Stomach (tissue), 8 donors: ENCODE measurements at regions not wholly inside any gene's neighbourhood (a gene's known extent, or its start where the extent isn't known, plus 50 kb on each side); places are given as distances from the start of the nearest gene placed in this dataset.

Experiments used
- DNase-seq, 2 donors: peaks; one replicate each; pipeline versions ENCODE4 v3.0.0 to v3.0.0-alpha.2; 2013 to 2019
- H3K27ac ChIP-seq, 5 donors: fragments of 200-600 bp in 4 of 5; sonication (generic) in 4 of 5; one replicate each; pipeline ENCODE4 v1.5.1; 2013 to 2019; ENCODE audit warnings: mild to moderate bottlenecking in 1 of 5, moderate library complexity in 1 of 5
- H3K27me3 ChIP-seq, 3 donors: fragments of 200-600 bp; sonication (generic); one replicate each; pipeline ENCODE4 v1.5.1; 2017 to 2019; ENCODE audit warnings: mixed run types in 1 of 3
- H3K36me3 ChIP-seq, 4 donors: fragments of 200-600 bp; sonication (generic); 1 replicate in 3 of 4; 2 replicates in 1 of 4; pipeline ENCODE4 v1.5.1; 2016 to 2019
- H3K4me1 ChIP-seq, 4 donors: fragments of 200-600 bp; sonication (generic); one replicate each; pipeline ENCODE4 v1.5.1; 2016 to 2019
- H3K4me3 ChIP-seq, 4 donors: fragments of 200-600 bp; sonication (generic) in 3 of 4; one replicate each; pipeline ENCODE4 v1.5.1; 2016 to 2019; ENCODE audit warnings: mild to moderate bottlenecking in 1 of 4
- H3K9me3 ChIP-seq, 4 donors: fragments of 200-600 bp; sonication (generic); one replicate each; pipeline ENCODE4 v1.5.1; 2016 to 2019
- EP300 ChIP-seq: sonication (generic); formaldehyde crosslinking; IDR thresholded peaks from one replicate; pipeline ENCODE4 v1.6.1; 2017; ENCODE audit warnings: antibody characterized with exemption
- POLR2A ChIP-seq, 4 donors: fragments of 450-650 bp; IDR thresholded peaks; one replicate each; pipeline ENCODE4 v1.6.1; 2016; ENCODE audit warnings: antibody characterized with exemption in 4 of 4, control low read depth in 2 of 4, mild to moderate bottlenecking in 1 of 4, moderate library complexity in 1 of 4
- POLR2AphosphoS5 ChIP-seq, 3 donors: sonication (generic); formaldehyde crosslinking; IDR thresholded peaks; one replicate each; pipeline ENCODE4 v1.6.1; 2016; ENCODE audit warnings: antibody characterized with exemption in 3 of 3
- WGBS, 5 donors: extraction: QIAGEN DNeasy Blood & Tissue Kit in 3 of 5; methylation state at CpG; one replicate each; pipeline versions ENCODE4 v1.1.5 to v1.1.7; 2013 to 2018; 5-methylcytosine and 5-hydroxymethylcytosine counted together
- intact Hi-C: fragments of 100-400 bp; cut with DNase I; formaldehyde crosslinking; loops from one replicate; pipeline ENCODE4 v1.15.1; 2023; ENCODE audit warnings: low total_unique reads
- TF ChIP-seq, protein P1 (sequence below), 7 experiments: fragments of 450-650 bp in 4 of 7; fragments of 200-600 bp in 3 of 7; sonication (generic) in 3 of 7; IDR thresholded peaks; one replicate each; pipeline ENCODE4 v1.5.1; 2016 to 2019; ENCODE audit warnings: antibody characterized with exemption in 7 of 7, control low read depth in 2 of 7, mild to moderate bottlenecking in 1 of 7
- donor health status: healthy with polysubstance abuse.
- donor health status: Bipolar disorder and iron deficiency.
- donor health status: healthy.

DNA sequence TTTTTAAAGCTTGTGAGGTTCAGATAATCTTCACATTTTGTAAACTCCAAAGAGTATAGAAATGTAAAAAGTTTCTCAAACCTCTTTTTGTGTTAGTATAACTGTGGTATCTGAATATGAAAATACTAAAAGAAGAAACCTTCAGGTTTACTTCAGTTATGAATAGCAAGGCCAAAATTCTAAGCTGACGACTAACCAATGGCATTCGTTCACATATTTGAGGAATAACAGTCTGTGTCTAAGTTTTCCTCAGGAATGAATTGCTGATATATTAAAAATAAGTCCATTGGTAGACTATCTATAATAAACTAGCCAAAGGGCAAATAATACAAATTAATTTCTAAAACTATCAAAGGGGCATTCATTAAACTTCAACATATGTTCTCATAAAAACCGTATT is 206.0 kb downstream of the CXCL12 start:
- TF ChIP-seq, protein P1, sequence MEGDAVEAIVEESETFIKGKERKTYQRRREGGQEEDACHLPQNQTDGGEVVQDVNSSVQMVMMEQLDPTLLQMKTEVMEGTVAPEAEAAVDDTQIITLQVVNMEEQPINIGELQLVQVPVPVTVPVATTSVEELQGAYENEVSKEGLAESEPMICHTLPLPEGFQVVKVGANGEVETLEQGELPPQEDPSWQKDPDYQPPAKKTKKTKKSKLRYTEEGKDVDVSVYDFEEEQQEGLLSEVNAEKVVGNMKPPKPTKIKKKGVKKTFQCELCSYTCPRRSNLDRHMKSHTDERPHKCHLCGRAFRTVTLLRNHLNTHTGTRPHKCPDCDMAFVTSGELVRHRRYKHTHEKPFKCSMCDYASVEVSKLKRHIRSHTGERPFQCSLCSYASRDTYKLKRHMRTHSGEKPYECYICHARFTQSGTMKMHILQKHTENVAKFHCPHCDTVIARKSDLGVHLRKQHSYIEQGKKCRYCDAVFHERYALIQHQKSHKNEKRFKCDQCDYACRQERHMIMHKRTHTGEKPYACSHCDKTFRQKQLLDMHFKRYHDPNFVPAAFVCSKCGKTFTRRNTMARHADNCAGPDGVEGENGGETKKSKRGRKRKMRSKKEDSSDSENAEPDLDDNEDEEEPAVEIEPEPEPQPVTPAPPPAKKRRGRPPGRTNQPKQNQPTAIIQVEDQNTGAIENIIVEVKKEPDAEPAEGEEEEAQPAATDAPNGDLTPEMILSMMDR (IDR thresholded peaks at IDR 0.05) = no peak
- no peak for TF ChIP-seq POLR2A (IDR thresholded peaks at IDR 0.05)
- TF ChIP-seq EP300 = no peak
- no peak for TF ChIP-seq POLR2AphosphoS5 (IDR thresholded peaks at IDR 0.05)
- 88 to 95% (median 93%) methylated on average over 3 of the region's 3 CpGs for WGBS, 5 donors
- no peaks in the 10 kb centered on the region for H3K27me3 ChIP-seq
- no peak overlapping the region for H3K4me3 ChIP-seq
- peaks cover 0 to 17% (median 5%) of the 10 kb centered on the region in 4 donors for H3K4me1 ChIP-seq
- H3K27ac ChIP-seq = no peak overlapping the region
- intact Hi-C loops = no loop called here
- DNase-seq = no peak
- H3K9me3 ChIP-seq = no peaks in the 10 kb centered on the region
- no peaks in the 10 kb centered on the region for H3K36me3 ChIP-seq

DNA sequence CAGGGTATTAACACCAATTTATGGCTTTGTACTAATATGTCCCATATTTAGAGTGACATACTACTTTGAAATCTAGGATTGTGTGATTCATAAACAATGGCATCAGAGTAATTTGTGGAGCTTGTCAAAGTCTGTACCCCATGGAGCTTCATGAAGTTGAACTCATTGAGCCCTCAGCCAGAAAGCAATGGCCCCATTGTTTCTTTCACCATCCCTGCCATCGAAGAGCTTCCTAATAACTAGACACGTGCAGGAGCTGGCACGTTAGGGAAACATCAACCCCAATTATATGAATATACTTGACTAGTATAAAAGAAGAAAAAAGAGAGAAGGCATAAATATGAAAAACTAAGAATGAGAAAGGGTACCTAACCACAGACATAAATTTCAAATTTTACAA is 206.6 kb downstream of the CXCL12 start:
- Histone ChIP-seq H3K27ac (no peak overlapping the region), H3K9me3 (no peaks in the 10 kb centered on the region), H3K36me3 (no peaks in the 10 kb centered on the region), H3K4me1 (peaks cover 0 to 16% (median 7%) of the 10 kb centered on the region in 4 donors), H3K27me3 (no peaks in the 10 kb centered on the region), H3K4me3 (no peak overlapping the region)
- intact Hi-C loops = no loop called here
- DNase-seq = no peak
- TF ChIP-seq, protein P1 (IDR thresholded peaks at IDR 0.05) = no peak
- no peak for TF ChIP-seq EP300
- no peak for TF ChIP-seq POLR2AphosphoS5 (IDR thresholded peaks at IDR 0.05)
- WGBS, 5 donors = 75 to 95% (median 91%) methylated on average over 3 of the region's 3 CpGs

DNA sequence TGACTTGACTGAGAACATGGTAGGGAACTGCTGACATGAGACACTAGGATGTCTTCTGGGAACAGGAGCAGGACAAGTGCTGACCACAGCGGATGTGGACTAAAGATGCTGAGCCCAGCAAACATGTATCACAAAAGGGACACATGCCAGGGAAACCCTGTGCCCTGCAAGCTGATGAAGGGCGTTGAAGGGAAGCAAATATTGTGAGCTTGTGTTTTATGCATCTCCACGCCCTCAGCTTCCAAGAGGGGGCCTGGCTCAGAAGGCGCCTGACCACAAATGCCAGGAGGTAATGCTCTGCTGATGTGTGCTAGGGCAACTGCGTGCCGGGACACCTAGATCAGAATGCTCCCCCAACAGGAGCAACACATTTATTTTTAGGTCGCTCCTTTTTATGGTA is 207.3 kb downstream of the CXCL12 start:
- TF ChIP-seq EP300 (no peak), POLR2A (IDR thresholded peaks at IDR 0.05) (no peak), POLR2AphosphoS5 (IDR thresholded peaks at IDR 0.05) (no peak)
- TF ChIP-seq, protein P1 (IDR thresholded peaks at IDR 0.05) = no peak
- Histone ChIP-seq H3K36me3 (no peaks in the 10 kb centered on the region), H3K27ac (no peak overlapping the region), H3K9me3 (no peaks in the 10 kb centered on the region), H3K4me3 (no peak overlapping the region), H3K4me1 (peaks cover 0 to 23% (median 11%) of the 10 kb centered on the region in 4 donors), H3K27me3 (no peaks in the 10 kb centered on the region)
- intact Hi-C loops = no loop called here
- WGBS, 5 donors = 72 to 91% (median 84%) methylated on average over 7 of the region's 7 CpGs
- no peak for DNase-seq

DNA sequence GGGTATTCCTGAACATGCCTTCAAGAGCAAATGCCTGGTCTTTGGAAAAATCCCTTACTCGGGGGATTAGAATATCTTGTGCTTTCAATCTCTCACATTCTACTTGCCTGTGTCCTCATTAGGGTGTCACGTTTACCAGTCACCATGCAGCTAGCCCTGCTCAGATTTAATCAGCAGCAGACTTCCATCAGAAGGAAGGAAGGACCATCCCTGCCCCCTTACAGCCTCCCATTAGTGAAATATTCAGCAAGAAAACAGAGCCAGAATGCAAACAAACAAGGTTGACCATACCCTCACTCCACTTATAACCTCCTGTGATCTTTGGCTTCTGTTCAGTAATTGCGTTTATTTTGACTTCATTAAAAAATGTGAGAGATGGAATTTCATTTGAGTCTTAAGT is 208.6 kb downstream of the CXCL12 start:
- Histone ChIP-seq H3K9me3 (no peaks in the 10 kb centered on the region), H3K4me3 (no peak overlapping the region), H3K27me3 (no peaks in the 10 kb centered on the region), H3K4me1 (peaks cover 0 to 25% (median 11%) of the 10 kb centered on the region in 4 donors), H3K27ac (no peak overlapping the region), H3K36me3 (no peaks in the 10 kb centered on the region)
- intact Hi-C loops = no loop called here
- TF ChIP-seq EP300 = no peak
- TF ChIP-seq POLR2AphosphoS5 (IDR thresholded peaks at IDR 0.05) = no peak
- TF ChIP-seq POLR2A (IDR thresholded peaks at IDR 0.05) = no peak
- TF ChIP-seq, protein P1 (IDR thresholded peaks at IDR 0.05) = no peak
- WGBS, 5 donors = 37 to 52% (median 44%) methylated on average over 3 of the region's 3 CpGs
- no peak for DNase-seq

DNA sequence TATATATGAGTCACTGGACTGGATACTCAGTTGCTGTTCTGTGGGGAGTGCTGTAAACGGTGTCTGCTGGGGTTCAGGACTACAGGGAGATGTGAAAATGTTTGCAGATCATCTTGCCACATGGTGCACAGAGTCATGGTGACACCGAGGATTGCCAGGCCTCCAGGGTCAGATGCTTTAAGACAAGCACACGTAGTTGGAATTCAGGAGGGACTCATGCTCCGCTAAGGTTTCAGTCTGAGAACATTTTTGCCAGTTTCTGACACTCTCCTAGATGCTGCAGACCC is 211.3 kb downstream of the CXCL12 start:
- Histone ChIP-seq H3K4me3 (no peak overlapping the region), H3K4me1 (peaks cover 0 to 15% (median 7%) of the 10 kb centered on the region in 4 donors), H3K27ac (no peak overlapping the region), H3K36me3 (no peaks in the 10 kb centered on the region), H3K9me3 (no peaks in the 10 kb centered on the region), H3K27me3 (no peaks in the 10 kb centered on the region)
- DNase-seq = no peak
- TF ChIP-seq POLR2A (IDR thresholded peaks at IDR 0.05) = no peak
- TF ChIP-seq EP300 = no peak
- TF ChIP-seq, protein P1 (IDR thresholded peaks at IDR 0.05) = no peak
- TF ChIP-seq POLR2AphosphoS5 (IDR thresholded peaks at IDR 0.05) = no peak
- WGBS, 5 donors = 61 to 71% (median 63%) methylated on average over 4 of the region's 4 CpGs
- intact Hi-C loops = no loop called here
